ENCODE measurements at regions not wholly inside any gene's neighbourhood (a gene's known extent, or its start where the extent isn't known, plus 50 kb on each side); places are given as distances from the start of the nearest gene placed in this dataset.

GRCh38 chr4:124484008-124484407, 228.5 kb downstream of the ANKRD50 start:
- FAIRE-seq, result no peak
- no peak for DNase-seq (ENCODE audit: insufficient read length)
- no peak for TF ChIP-seq TAF1 (IDR thresholded peaks at IDR 0.05; ENCODE audit: borderline replicate concordance, low read depth, low read length)
- no peak for TF ChIP-seq POLR2A (IDR thresholded peaks at IDR 0.05; ENCODE audit: low read depth, low read length)
- TF ChIP-seq POLR2AphosphoS5 (IDR thresholded peaks at IDR 0.05; ENCODE audit: low read depth, low read length), result no peak

GRCh38 chr4:124484940-124485339, 227.6 kb downstream of the ANKRD50 start:
- DNase-seq (ENCODE audit: insufficient read length), result no peak
- no peak for TF ChIP-seq TAF1 (IDR thresholded peaks at IDR 0.05; ENCODE audit: borderline replicate concordance, low read depth, low read length)
- no peak for TF ChIP-seq POLR2AphosphoS5 (IDR thresholded peaks at IDR 0.05; ENCODE audit: low read depth, low read length)
- TF ChIP-seq POLR2A (IDR thresholded peaks at IDR 0.05; ENCODE audit: low read depth, low read length), result no peak
- no peak for FAIRE-seq

GRCh38 chr4:124486423-124486822, 226.1 kb downstream of the ANKRD50 start:
- no peak for DNase-seq (ENCODE audit: insufficient read length)
- no peak for FAIRE-seq
- TF ChIP-seq TAF1 (IDR thresholded peaks at IDR 0.05; ENCODE audit: borderline replicate concordance, low read depth, low read length) (no peak), POLR2AphosphoS5 (IDR thresholded peaks at IDR 0.05; ENCODE audit: low read depth, low read length) (no peak), POLR2A (IDR thresholded peaks at IDR 0.05; ENCODE audit: low read depth, low read length) (no peak)

GRCh38 chr4:124487651-124488050, 224.9 kb downstream of the ANKRD50 start:
- no peak for TF ChIP-seq POLR2A (IDR thresholded peaks at IDR 0.05; ENCODE audit: low read depth, low read length)
- no peak for TF ChIP-seq TAF1 (IDR thresholded peaks at IDR 0.05; ENCODE audit: borderline replicate concordance, low read depth, low read length)
- no peak for TF ChIP-seq POLR2AphosphoS5 (IDR thresholded peaks at IDR 0.05; ENCODE audit: low read depth, low read length)
- FAIRE-seq (no peak), DNase-seq (ENCODE audit: insufficient read length) (no peak)

GRCh38 chr4:124491361-124492145, 221.0 kb downstream of the ANKRD50 start:
- no peak for TF ChIP-seq POLR2A (IDR thresholded peaks at IDR 0.05; ENCODE audit: low read depth, low read length)
- TF ChIP-seq TAF1 (IDR thresholded peaks at IDR 0.05; ENCODE audit: borderline replicate concordance, low read depth, low read length), result no peak
- DNase-seq (ENCODE audit: insufficient read length), result no peak
- no peak for FAIRE-seq

- TF ChIP-seq POLR2A (IDR thresholded peaks at IDR 0.05; ENCODE audit: low read depth, low read length) (no peak), POLR2AphosphoS5 (IDR thresholded peaks at IDR 0.05; ENCODE audit: low read depth, low read length) (no peak), TAF1 (IDR thresholded peaks at IDR 0.05; ENCODE audit: borderline replicate concordance, low read depth, low read length) (no peak)
- FAIRE-seq, result no peak
- no peak for DNase-seq (ENCODE audit: insufficient read length)
Observed at GRCh38 chr4:124499261-124499660, 213.3 kb downstream of the ANKRD50 start.

GRCh38 chr4:124501576-124501975, 211.0 kb downstream of the ANKRD50 start:
- TF ChIP-seq POLR2A (IDR thresholded peaks at IDR 0.05; ENCODE audit: low read depth, low read length) (no peak), TAF1 (IDR thresholded peaks at IDR 0.05; ENCODE audit: borderline replicate concordance, low read depth, low read length) (no peak), POLR2AphosphoS5 (IDR thresholded peaks at IDR 0.05; ENCODE audit: low read depth, low read length) (no peak)
- no peak for FAIRE-seq
- DNase-seq (ENCODE audit: insufficient read length), result no peak

GRCh38 chr4:124504431-124504830, 208.1 kb downstream of the ANKRD50 start:
- FAIRE-seq (no peak), DNase-seq (ENCODE audit: insufficient read length) (no peak)
- TF ChIP-seq POLR2AphosphoS5 (IDR thresholded peaks at IDR 0.05; ENCODE audit: low read depth, low read length), result no peak
- no peak for TF ChIP-seq POLR2A (IDR thresholded peaks at IDR 0.05; ENCODE audit: low read depth, low read length)
- no peak for TF ChIP-seq TAF1 (IDR thresholded peaks at IDR 0.05; ENCODE audit: borderline replicate concordance, low read depth, low read length)

- no peak for DNase-seq (ENCODE audit: insufficient read length)
- FAIRE-seq, result no peak
- TF ChIP-seq POLR2AphosphoS5 (IDR thresholded peaks at IDR 0.05; ENCODE audit: low read depth, low read length) (no peak), POLR2A (IDR thresholded peaks at IDR 0.05; ENCODE audit: low read depth, low read length) (no peak), TAF1 (IDR thresholded peaks at IDR 0.05; ENCODE audit: borderline replicate concordance, low read depth, low read length) (no peak)
Observed at GRCh38 chr4:124505211-124505610, 207.3 kb downstream of the ANKRD50 start.

- FAIRE-seq (no peak), DNase-seq (ENCODE audit: insufficient read length) (no peak)
- no peak for TF ChIP-seq TAF1 (IDR thresholded peaks at IDR 0.05; ENCODE audit: borderline replicate concordance, low read depth, low read length)
- no peak for TF ChIP-seq POLR2AphosphoS5 (IDR thresholded peaks at IDR 0.05; ENCODE audit: low read depth, low read length)
- TF ChIP-seq POLR2A (IDR thresholded peaks at IDR 0.05; ENCODE audit: low read depth, low read length), result no peak
Observed at GRCh38 chr4:124509151-124509550, 203.4 kb downstream of the ANKRD50 start.

GRCh38 chr4:124514588-124514987, 197.9 kb downstream of the ANKRD50 start:
- TF ChIP-seq TAF1 (IDR thresholded peaks at IDR 0.05; ENCODE audit: borderline replicate concordance, low read depth, low read length) (no peak), POLR2A (IDR thresholded peaks at IDR 0.05; ENCODE audit: low read depth, low read length) (no peak), POLR2AphosphoS5 (IDR thresholded peaks at IDR 0.05; ENCODE audit: low read depth, low read length) (no peak)
- no peak for DNase-seq (ENCODE audit: insufficient read length)
- FAIRE-seq, result no peak

- no peak for FAIRE-seq
- no peak for DNase-seq (ENCODE audit: insufficient read length)
- TF ChIP-seq POLR2A (IDR thresholded peaks at IDR 0.05; ENCODE audit: low read depth, low read length), result no peak
- TF ChIP-seq POLR2AphosphoS5 (IDR thresholded peaks at IDR 0.05; ENCODE audit: low read depth, low read length), result no peak
- TF ChIP-seq TAF1 (IDR thresholded peaks at IDR 0.05; ENCODE audit: borderline replicate concordance, low read depth, low read length), result no peak
Observed at GRCh38 chr4:124515591-124515990, 196.9 kb downstream of the ANKRD50 start.

All from GM12892 (cell line).